ENCODE measurements at regions not wholly inside any gene's neighbourhood (a gene's known extent, or its start where the extent isn't known, plus 50 kb on each side); places are given as distances from the start of the nearest gene placed in this dataset.

- TF ChIP-seq CTCF (IDR thresholded peaks at IDR 0.05; ENCODE audit: low read length), result no peak
- no peak for TF ChIP-seq EZH2 (IDR thresholded peaks at IDR 0.05; ENCODE audit: borderline replicate concordance, low read length)
Measured at GRCh38 chr6:140364916-140365315, 990.5 kb upstream of the CITED2 start.

DNA sequence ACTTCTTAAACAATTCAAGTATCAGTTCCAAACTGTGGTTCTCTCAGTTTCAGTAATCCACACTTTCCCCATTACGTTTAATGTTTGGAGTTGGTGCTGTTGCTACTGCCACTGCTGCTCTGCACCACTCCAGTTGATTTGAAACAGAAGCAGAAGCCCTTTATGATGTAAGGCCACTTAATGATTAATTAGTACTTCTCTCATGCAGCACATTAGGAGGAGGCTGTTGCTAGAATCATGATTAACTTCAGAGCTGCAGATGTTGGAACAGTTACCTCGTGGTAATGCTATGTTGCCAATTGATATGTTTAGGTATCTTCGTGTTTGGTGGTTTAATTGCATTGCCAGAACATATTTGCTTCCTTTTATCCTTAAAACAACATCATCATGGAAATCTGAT is 986.2 kb upstream of the CITED2 start:
- Histone ChIP-seq H3F3A (ENCODE audit: insufficient read depth, low read length) (no peaks in the 10 kb centered on the region), H4K20me1 (ENCODE audit: insufficient read depth, low read length) (no peaks in the 10 kb centered on the region), H3K9me3 (ENCODE audit: low read length) (no peaks in the 10 kb centered on the region), H3K36me3 (ENCODE audit: insufficient read depth, low read length) (no peaks in the 10 kb centered on the region), H3K27ac (ENCODE audit: low read depth, low read length, poor library complexity, severe bottlenecking) (no peak overlapping the region), H3K27me3 (ENCODE audit: insufficient read depth, low read length) (no peaks in the 10 kb centered on the region), H3K9me2 (ENCODE audit: low read depth, low read length) (no peaks in the 10 kb centered on the region), H3K4me2 (ENCODE audit: low read length) (no peak overlapping the region), H2AFZ (ENCODE audit: low read length) (no peak overlapping the region), H3K9ac (ENCODE audit: low read length) (no peak overlapping the region), H3K4me3 (ENCODE audit: low read depth, low read length, poor library complexity, severe bottlenecking) (no peak overlapping the region), H3K79me2 (ENCODE audit: insufficient read depth, low read length) (no peaks in the 10 kb centered on the region), H3K4me1 (ENCODE audit: insufficient read depth, low read length, severe bottlenecking) (no peaks in the 10 kb centered on the region)
- TF ChIP-seq EZH2 (IDR thresholded peaks at IDR 0.05; ENCODE audit: borderline replicate concordance, low read length), result no peak
- no peak for TF ChIP-seq CTCF (IDR thresholded peaks at IDR 0.05; ENCODE audit: low read length)

More at GRCh38 chr6:140364916-140365315, 990.5 kb upstream of the CITED2 start:
- H3K9me2 ChIP-seq (ENCODE audit: low read depth, low read length), result no peaks in the 10 kb centered on the region
- H3K27ac ChIP-seq (ENCODE audit: low read depth, low read length, poor library complexity, severe bottlenecking), result no peak overlapping the region
- H3K9ac ChIP-seq (ENCODE audit: low read length), result no peak overlapping the region
- no peaks in the 10 kb centered on the region for H3K27me3 ChIP-seq (ENCODE audit: insufficient read depth, low read length)
- no peak overlapping the region for H2AFZ ChIP-seq (ENCODE audit: low read length)
- no peak overlapping the region for H3K4me2 ChIP-seq (ENCODE audit: low read length)
- H4K20me1 ChIP-seq (ENCODE audit: insufficient read depth, low read length), result no peaks in the 10 kb centered on the region
- no peaks in the 10 kb centered on the region for H3K36me3 ChIP-seq (ENCODE audit: insufficient read depth, low read length)
- no peaks in the 10 kb centered on the region for H3K79me2 ChIP-seq (ENCODE audit: insufficient read depth, low read length)
- H3K9me3 ChIP-seq (ENCODE audit: low read length), result no peaks in the 10 kb centered on the region
- no peaks in the 10 kb centered on the region for H3K4me1 ChIP-seq (ENCODE audit: insufficient read depth, low read length, severe bottlenecking)
- H3F3A ChIP-seq (ENCODE audit: insufficient read depth, low read length), result no peaks in the 10 kb centered on the region
- H3K4me3 ChIP-seq (ENCODE audit: low read depth, low read length, poor library complexity, severe bottlenecking), result no peak overlapping the region

GRCh38 chr6:140355476-140355875 is 981.0 kb upstream of the CITED2 start:
- Histone ChIP-seq H3K4me3 (ENCODE audit: low read depth, low read length, poor library complexity, severe bottlenecking) (no peak overlapping the region), H3K27me3 (ENCODE audit: insufficient read depth, low read length) (no peaks in the 10 kb centered on the region), H3K9me3 (ENCODE audit: low read length) (no peaks in the 10 kb centered on the region), H3K36me3 (ENCODE audit: insufficient read depth, low read length) (no peaks in the 10 kb centered on the region), H3K4me1 (ENCODE audit: insufficient read depth, low read length, severe bottlenecking) (no peaks in the 10 kb centered on the region), H3F3A (ENCODE audit: insufficient read depth, low read length) (no peaks in the 10 kb centered on the region), H4K20me1 (ENCODE audit: insufficient read depth, low read length) (no peaks in the 10 kb centered on the region), H3K27ac (ENCODE audit: low read depth, low read length, poor library complexity, severe bottlenecking) (no peak overlapping the region), H3K9ac (ENCODE audit: low read length) (no peak overlapping the region), H3K4me2 (ENCODE audit: low read length) (no peak overlapping the region), H3K9me2 (ENCODE audit: low read depth, low read length) (no peaks in the 10 kb centered on the region), H3K79me2 (ENCODE audit: insufficient read depth, low read length) (no peaks in the 10 kb centered on the region), H2AFZ (ENCODE audit: low read length) (no peak overlapping the region)
- no peak for TF ChIP-seq EZH2 (IDR thresholded peaks at IDR 0.05; ENCODE audit: borderline replicate concordance, low read length)
- TF ChIP-seq CTCF (IDR thresholded peaks at IDR 0.05; ENCODE audit: low read length), result no peak
